Left cardiac atrium (tissue), 4 donors: ENCODE measurements at regions not wholly inside any gene's neighbourhood (a gene's known extent, or its start where the extent isn't known, plus 50 kb on each side); places are given as distances from the start of the nearest gene placed in this dataset.

Source experiments
- ATAC-seq, 2 donors: fragments of 200-7000 bp; cut with Tn5 transposase; one replicate each; pipeline ENCODE4 v1.9.1; 2020; ENCODE audit warnings: mild to moderate bottlenecking in 2 of 2, moderate library complexity in 2 of 2
- DNase-seq: peaks from one replicate; pipeline ENCODE4 v3.0.0-alpha.2; 2020
- intact Hi-C, 2 donors: fragments of 100-400 bp; cut with DNase I; formaldehyde crosslinking; loops; one replicate each; pipeline versions ENCODE4 v1.14.1 to v1.15.1; 2022 to 2023
- donor health status: DM: no; HTN: yes; CAD: no.
- donor health status: DM: no; HTN: yes; CAD: no; lungs with severe emphysema.
- donor health status: DM: yes; HTN: yes; CAD: no.
- donor health status: Dilated cardiomyopathy.

DNA sequence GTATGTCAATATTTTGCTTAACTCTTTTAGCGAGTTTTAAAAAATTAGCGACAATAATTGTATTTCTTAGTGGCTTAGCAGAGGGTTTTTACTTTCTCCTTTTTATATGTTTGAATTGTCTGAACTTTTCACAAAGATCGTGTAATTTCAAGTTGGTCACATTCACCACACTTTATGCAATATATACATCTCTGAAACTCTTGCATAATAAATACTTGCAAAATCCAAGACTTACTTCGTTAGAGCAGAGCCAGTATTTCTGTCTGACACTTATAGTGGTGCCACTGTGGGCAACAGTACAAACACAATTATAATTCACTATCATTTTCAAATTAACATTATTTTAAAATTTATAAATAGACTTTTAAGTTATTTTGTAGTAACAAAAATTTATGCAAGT is 62.0 kb downstream of the SUCNR1 start:
- intact Hi-C loops = no loop called here
- DNase-seq (no peak), ATAC-seq (no peak)

DNA sequence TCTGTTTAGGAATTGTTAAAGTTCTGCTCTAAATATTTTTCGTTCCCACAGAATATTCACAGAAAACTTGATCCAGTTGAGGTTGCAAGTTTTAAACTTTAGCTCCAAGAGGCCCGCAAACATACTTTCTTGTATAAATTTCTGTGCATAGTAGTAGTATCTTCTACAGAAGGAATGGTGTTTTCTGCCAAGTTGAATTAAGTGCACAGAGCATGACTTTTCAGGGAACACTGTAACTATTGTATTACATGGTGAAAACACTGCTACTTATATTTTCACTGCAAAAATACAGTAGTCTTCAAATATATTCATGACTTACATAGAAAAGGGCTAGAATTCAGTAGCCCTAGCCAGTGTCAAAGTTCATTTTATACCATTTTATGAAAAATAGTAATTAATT is 67.0 kb downstream of the SUCNR1 start:
- no peak for DNase-seq
- no peak for ATAC-seq
- intact Hi-C loops = no loop called here

DNA sequence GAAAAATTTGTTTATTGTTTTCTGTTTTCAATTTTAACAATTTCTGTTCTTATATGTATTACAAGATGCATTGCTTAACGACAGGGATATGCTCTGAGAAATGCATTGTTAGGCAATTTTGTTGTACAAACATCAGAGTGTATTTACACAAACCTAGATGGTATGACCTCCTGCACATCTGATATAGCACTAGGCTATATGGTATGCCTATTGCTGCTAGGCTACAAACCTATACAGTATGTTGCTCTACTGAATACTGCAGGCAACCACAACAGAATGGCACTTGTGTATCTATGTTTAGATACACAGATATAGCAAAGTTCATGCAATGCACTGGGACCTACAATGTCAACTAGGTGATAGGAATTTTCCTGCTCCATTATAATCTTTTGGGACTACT is 70.1 kb downstream of the SUCNR1 start:
- intact Hi-C loops = no loop called here
- ATAC-seq (no peak), DNase-seq (no peak)

- no peak for ATAC-seq
- DNase-seq = no peak
- intact Hi-C loops = no loop called here
These were observed 70.9 kb downstream of the SUCNR1 start for GRCh38 chr3:151944356-151944755.

- intact Hi-C loops = no loop called here
- DNase-seq = no peak
- ATAC-seq = no peak
These were observed 73.2 kb downstream of the SUCNR1 start for GRCh38 chr3:151946606-151947005.

GRCh38 chr3:151949706-151950105 is 76.3 kb downstream of the SUCNR1 start:
- ATAC-seq (no peak), DNase-seq (no peak)
- intact Hi-C loops = no loop called here

- DNase-seq (no peak), ATAC-seq (no peak)
- intact Hi-C loops = no loop called here
These were observed 81.9 kb downstream of the SUCNR1 start for GRCh38 chr3:151955356-151955755.

DNA sequence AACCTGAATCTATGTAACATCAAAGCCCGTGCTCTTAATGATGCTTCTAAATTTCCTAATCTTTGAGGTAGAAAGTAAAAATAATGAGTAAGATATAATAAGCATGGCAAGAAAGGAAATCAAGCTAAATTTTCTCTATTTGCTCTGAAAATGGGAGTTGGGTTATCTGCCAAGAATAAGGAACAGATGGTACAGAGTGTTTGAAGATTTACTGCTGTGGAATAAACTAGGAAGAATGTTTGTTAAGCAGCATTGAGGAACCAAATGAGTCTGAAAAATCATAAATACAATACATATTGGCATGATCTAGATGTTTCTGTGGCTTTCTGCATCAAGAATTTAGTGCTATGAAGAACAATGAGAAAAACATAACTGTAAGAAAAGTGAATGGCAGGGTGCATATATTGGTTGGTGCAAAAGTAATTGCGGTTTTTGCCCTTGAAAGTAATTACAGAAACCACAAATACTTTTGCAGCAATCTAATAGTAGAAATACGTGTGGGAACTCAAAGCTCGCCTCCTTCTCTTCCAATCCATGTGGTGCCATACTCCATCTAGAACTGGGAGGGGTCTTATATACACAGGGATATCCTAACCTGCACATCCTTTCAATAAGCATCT is 87.6 kb downstream of the SUCNR1 start:
- intact Hi-C loops = no loop called here

GRCh38 chr3:151962352-151962751 is 88.9 kb downstream of the SUCNR1 start:
- DNase-seq (no peak), ATAC-seq (no peak)
- intact Hi-C loops = no loop called here

More for the DNA sequence above, 87.6 kb downstream of the SUCNR1 start:
- DNase-seq (no peak), ATAC-seq (no peak)

DNA sequence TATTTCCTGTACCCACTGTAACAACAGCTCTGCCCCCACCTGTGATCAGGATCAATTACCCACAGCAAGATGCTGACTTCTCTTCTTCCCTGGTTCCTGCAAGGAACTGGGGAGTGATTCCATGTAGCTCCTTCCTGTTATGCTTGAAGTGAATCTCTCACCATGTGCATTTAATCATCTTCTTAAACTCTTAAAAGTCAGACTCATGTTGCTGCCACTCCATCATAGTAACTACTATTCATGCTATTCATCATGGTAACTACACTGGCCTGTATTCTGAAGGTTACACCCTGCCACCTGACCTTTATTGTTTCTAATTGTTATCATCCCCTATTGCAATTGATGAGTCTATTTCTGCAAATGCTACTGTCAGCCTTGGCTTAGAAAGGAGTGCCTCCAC is 89.5 kb downstream of the SUCNR1 start:
- no peak for ATAC-seq

DNA sequence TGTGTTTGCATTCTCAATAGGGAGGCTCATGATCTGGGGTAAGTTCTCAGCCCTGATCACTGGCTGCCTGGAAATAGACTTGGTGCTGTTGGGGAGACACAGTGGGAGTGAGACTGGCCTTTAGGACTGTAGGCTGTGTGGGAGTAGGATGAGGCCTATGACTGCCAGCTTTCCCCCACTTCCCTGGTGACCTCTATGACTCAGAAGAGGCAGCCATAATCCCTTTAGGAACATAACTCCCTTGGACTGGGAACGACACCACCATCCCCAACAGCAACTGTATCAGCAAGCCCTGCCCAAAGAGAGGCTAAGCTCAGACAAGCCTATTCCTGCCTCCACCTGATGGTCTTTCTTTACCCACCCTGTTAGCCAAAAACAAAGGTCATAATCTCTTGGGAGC is 91.3 kb downstream of the SUCNR1 start:
- no peak for DNase-seq
- intact Hi-C loops = no loop called here
- ATAC-seq = no peak

More for the DNA sequence above, 89.5 kb downstream of the SUCNR1 start:
- intact Hi-C loops = no loop called here
- DNase-seq = no peak

- ATAC-seq (no peak), DNase-seq (no peak)
- intact Hi-C loops = no loop called here
These were observed 95.7 kb downstream of the SUCNR1 start for GRCh38 chr3:151969026-151969642.

GRCh38 chr3:151971814-151972579 is 98.6 kb downstream of the SUCNR1 start:
- intact Hi-C loops = no loop called here

GRCh38 chr3:151974067-151974466 is 100.6 kb downstream of the SUCNR1 start:
- intact Hi-C loops = no loop called here
- DNase-seq = no peak
- no peak for ATAC-seq

More at GRCh38 chr3:151971814-151972579, 98.6 kb downstream of the SUCNR1 start:
- no peak for ATAC-seq
- DNase-seq = no peak

GRCh38 chr3:151976211-151977050 is 103.0 kb downstream of the SUCNR1 start:
- intact Hi-C loops = no loop called here
- ATAC-seq (no peak), DNase-seq (no peak)

GRCh38 chr3:151979906-151980305 is 106.5 kb downstream of the SUCNR1 start:
- ATAC-seq (no peak), DNase-seq (no peak)
- intact Hi-C loops = no loop called here

- intact Hi-C loops = no loop called here
- DNase-seq (no peak), ATAC-seq (no peak)
These were observed 110.1 kb downstream of the SUCNR1 start for GRCh38 chr3:151983538-151983937.

DNA sequence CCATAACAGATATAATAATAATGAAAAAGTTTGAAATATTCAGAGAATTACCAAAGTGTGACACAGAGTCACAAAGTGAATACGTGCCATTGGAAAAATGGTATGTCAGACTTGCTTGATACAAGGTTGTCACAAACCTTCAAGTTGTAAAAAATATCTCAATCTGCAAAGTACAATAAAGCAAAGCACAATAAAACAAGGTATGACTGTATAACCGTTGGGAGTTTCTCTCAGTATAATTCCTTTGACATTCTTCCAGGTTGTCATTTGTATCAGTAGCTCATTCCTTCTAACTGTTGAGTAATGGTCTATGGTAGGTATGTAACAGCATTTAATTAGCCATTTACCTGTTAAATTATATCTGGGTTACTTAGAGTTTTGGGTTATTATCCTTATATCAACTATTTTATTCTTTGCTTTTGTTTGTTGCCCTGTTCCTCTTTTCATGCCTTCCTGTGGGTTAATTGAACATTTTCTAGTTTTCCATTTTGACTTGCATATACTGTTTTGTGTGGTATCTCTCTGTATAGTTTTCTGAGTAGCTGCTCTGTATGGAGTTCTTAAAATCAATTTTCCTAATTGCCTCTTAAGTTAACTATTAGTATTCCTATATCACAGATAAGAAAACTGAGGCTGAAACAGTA is 112.5 kb downstream of the SUCNR1 start:
- ATAC-seq = no peak
- DNase-seq = no peak
- intact Hi-C loops = no loop called here

DNA sequence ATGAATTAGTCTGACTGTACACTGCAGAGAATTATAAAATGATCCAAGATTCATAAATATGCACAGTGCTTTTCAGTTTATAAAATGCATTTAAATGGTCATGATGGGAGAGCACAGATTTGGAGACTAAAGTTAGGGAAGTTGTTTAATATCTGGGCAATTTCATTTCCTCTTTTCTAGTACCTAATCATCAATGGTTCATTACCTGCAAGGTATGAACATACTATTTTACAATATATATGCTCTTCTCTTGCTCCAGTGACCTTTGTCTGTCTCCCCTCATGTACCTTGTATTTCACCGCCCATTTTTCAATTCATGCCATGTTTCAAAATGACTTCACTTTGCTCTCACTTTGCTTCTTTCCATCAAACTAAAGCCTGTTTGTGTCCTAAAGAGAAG is 114.5 kb downstream of the SUCNR1 start:
- ATAC-seq = no peak
- intact Hi-C loops = no loop called here
- DNase-seq = no peak
